B cell (primary cell): ENCODE measurements at regions not wholly inside any gene's neighbourhood (a gene's known extent, or its start where the extent isn't known, plus 50 kb on each side); places are given as distances from the start of the nearest gene placed in this dataset.

Experiments used
- CTCF ChIP-seq: fragments of 200-600 bp; IDR thresholded peaks from one replicate; pipeline ENCODE4 v1.8.0; 2022; ENCODE audit warnings: antibody characterized with exemption, mild to moderate bottlenecking
- EZH2 ChIP-seq: IDR thresholded peaks from 2 replicates; pipeline ENCODE4 v1.6.1; 2012; ENCODE audit warnings: borderline replicate concordance, low read depth, mild to moderate bottlenecking, moderate library complexity, low read length; ENCODE audit not compliant: insufficient read depth, poor library complexity, severe bottlenecking

- TF ChIP-seq CTCF (no peak), EZH2 (no peak)
These were observed 623.2 kb downstream of the GATA3 start for GRCh38 chr10:8677642-8678041.
